Vagina (tissue), 2 donors: ENCODE measurements at regions not wholly inside any gene's neighbourhood (a gene's known extent, or its start where the extent isn't known, plus 50 kb on each side); places are given as distances from the start of the nearest gene placed in this dataset.
A peak's percentile ranks its signal among the peaks of the same experiment; 100 is the strongest.

Experiments
- DNase-seq, 2 donors: peaks; one replicate each; pipeline ENCODE4 v3.0.0-alpha.2; 2017; ENCODE audit errors: extremely low spot score in 2 of 2
- H3K27ac ChIP-seq: fragments of 200-600 bp; sonication (generic); one replicate; pipeline ENCODE4 v1.5.1; 2019
- H3K27me3 ChIP-seq: fragments of 200-600 bp; sonication (generic); one replicate; pipeline ENCODE4 v1.5.1; 2019
- H3K36me3 ChIP-seq, 2 donors: fragments of 200-600 bp; sonication (generic); one replicate each; pipeline ENCODE4 v1.5.1; 2017 to 2019
- H3K4me1 ChIP-seq: fragments of 200-600 bp; sonication (generic); one replicate; pipeline ENCODE4 v1.5.1; 2019
- H3K4me3 ChIP-seq, 2 donors: fragments of 200-600 bp; sonication (generic); 1 replicate in 1 of 2; 2 replicates in 1 of 2; pipeline ENCODE4 v1.5.1; 2016 to 2019
- H3K9me3 ChIP-seq: fragments of 200-600 bp; sonication (generic); one replicate; pipeline ENCODE4 v1.5.1; 2019
- POLR2A ChIP-seq, 2 donors: fragments of 450-650 bp; IDR thresholded peaks; one replicate each; pipeline ENCODE4 v1.6.1; 2017; ENCODE audit warnings: antibody characterized with exemption in 2 of 2, mild to moderate bottlenecking in 2 of 2, moderate library complexity in 2 of 2
- POLR2AphosphoS5 ChIP-seq, 2 donors: sonication (generic); formaldehyde crosslinking; IDR thresholded peaks; one replicate each; pipeline ENCODE4 v1.9.0; 2017; ENCODE audit warnings: antibody characterized with exemption in 2 of 2, mild to moderate bottlenecking in 2 of 2, low read depth in 1 of 2; ENCODE audit not compliant: insufficient read depth in 1 of 2
- intact Hi-C: fragments of 100-400 bp; cut with DNase I; formaldehyde crosslinking; loops from one replicate; pipeline ENCODE4 v1.15.1; 2023
- TF ChIP-seq, protein P1 (sequence below), 3 experiments: fragments of 450-650 bp in 2 of 3; fragments of 200-600 bp in 1 of 3; sonication (generic) in 1 of 3; IDR thresholded peaks; one replicate each; pipeline ENCODE4 v1.5.1; 2017 to 2019; ENCODE audit warnings: antibody characterized with exemption in 3 of 3, mild to moderate bottlenecking in 2 of 3, moderate library complexity in 2 of 3

DNA sequence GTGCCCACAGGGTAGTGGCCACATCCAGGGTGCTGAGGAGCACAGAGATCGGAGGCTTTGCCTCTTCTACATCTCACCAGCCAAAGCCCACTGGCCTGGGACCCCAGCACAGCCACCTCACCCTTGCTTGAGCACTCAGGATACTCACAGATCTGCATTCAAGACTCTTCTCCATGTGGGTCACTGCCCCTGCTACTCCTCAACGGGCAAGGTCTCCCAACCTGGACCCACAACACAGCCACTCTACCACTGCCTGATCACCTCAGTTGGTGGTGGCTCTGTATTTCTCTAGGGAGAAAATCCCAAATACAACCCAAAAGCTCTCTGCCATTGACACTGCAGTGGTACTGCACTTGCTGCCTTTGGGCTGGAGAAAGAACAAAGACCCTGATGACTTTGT is 190.3 kb upstream of the KLHL4 start:
- Histone ChIP-seq H3K27ac (no peak overlapping the region), H3K36me3 (no peaks in the 10 kb centered on the region), H3K9me3 (no peaks in the 10 kb centered on the region), H3K27me3 (no peaks in the 10 kb centered on the region), H3K4me3 (no peak overlapping the region), H3K4me1 (no peaks in the 10 kb centered on the region)
- intact Hi-C loops = no loop called here
- no peak for DNase-seq
- TF ChIP-seq POLR2A (IDR thresholded peaks at IDR 0.05) = no peak
- TF ChIP-seq POLR2AphosphoS5 (IDR thresholded peaks at IDR 0.05; ENCODE audit: insufficient read depth in 1 of 2, low read depth in 1 of 2) = no peak
- TF ChIP-seq, protein P1, sequence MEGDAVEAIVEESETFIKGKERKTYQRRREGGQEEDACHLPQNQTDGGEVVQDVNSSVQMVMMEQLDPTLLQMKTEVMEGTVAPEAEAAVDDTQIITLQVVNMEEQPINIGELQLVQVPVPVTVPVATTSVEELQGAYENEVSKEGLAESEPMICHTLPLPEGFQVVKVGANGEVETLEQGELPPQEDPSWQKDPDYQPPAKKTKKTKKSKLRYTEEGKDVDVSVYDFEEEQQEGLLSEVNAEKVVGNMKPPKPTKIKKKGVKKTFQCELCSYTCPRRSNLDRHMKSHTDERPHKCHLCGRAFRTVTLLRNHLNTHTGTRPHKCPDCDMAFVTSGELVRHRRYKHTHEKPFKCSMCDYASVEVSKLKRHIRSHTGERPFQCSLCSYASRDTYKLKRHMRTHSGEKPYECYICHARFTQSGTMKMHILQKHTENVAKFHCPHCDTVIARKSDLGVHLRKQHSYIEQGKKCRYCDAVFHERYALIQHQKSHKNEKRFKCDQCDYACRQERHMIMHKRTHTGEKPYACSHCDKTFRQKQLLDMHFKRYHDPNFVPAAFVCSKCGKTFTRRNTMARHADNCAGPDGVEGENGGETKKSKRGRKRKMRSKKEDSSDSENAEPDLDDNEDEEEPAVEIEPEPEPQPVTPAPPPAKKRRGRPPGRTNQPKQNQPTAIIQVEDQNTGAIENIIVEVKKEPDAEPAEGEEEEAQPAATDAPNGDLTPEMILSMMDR (IDR thresholded peaks at IDR 0.05) = no peak

DNA sequence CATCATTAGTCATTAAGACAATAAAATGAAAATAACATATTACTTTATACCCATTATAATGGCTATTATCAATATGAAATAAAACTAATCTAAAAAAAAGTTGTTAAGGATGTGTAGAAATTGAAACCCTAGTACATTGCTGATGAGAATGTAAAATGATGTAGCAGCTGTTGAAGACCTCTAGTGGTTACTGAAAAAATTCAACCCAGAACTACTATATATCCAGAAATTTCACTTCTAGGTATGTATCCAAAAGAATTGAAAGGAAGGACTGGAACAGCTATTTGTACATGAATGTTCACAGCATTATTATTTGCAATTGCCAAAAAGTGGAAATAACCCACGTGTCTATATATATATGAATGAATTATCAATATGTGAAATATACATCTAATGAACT is 180.3 kb upstream of the KLHL4 start:
- no peaks in the 10 kb centered on the region for H3K4me1 ChIP-seq
- H3K36me3 ChIP-seq = no peaks in the 10 kb centered on the region
- DNase-seq = no peak
- H3K27me3 ChIP-seq = no peaks in the 10 kb centered on the region
- TF ChIP-seq POLR2AphosphoS5 (IDR thresholded peaks at IDR 0.05; ENCODE audit: insufficient read depth in 1 of 2, low read depth in 1 of 2) = no peak
- no peaks in the 10 kb centered on the region for H3K9me3 ChIP-seq
- H3K27ac ChIP-seq = no peak overlapping the region
- H3K4me3 ChIP-seq = no peak overlapping the region
- intact Hi-C loops = no loop called here

DNA sequence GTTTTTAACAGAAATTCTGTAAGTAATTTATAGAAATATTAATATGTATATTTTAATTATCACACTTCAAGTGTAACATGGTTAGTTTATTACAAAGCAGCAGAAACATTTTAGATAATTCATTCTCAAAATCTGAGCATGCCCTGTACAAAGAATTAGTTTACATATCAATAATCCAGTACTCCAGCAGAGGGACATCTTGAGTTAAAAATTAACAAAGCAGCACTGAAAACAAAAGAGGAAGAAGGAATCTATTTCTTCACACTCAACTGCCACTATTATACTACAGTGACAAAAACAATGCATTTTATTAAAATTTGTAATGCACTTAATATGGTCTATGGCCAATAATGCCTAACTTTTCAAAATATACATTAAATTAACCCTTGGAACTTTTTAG is 179.1 kb upstream of the KLHL4 start:
- no peaks in the 10 kb centered on the region for H3K36me3 ChIP-seq
- H3K27me3 ChIP-seq = no peaks in the 10 kb centered on the region
- H3K9me3 ChIP-seq = no peaks in the 10 kb centered on the region
- H3K4me1 ChIP-seq = no peaks in the 10 kb centered on the region
- H3K4me3 ChIP-seq = no peak overlapping the region
- H3K27ac ChIP-seq = no peak overlapping the region
- intact Hi-C loops = no loop called here
- no peak for TF ChIP-seq POLR2AphosphoS5 (IDR thresholded peaks at IDR 0.05; ENCODE audit: insufficient read depth in 1 of 2, low read depth in 1 of 2)
- TF ChIP-seq, protein P1 (IDR thresholded peaks at IDR 0.05) = peak in 1 of 3 experiments; percentile 21
- TF ChIP-seq POLR2A (IDR thresholded peaks at IDR 0.05) = no peak
- DNase-seq = no peak

DNA sequence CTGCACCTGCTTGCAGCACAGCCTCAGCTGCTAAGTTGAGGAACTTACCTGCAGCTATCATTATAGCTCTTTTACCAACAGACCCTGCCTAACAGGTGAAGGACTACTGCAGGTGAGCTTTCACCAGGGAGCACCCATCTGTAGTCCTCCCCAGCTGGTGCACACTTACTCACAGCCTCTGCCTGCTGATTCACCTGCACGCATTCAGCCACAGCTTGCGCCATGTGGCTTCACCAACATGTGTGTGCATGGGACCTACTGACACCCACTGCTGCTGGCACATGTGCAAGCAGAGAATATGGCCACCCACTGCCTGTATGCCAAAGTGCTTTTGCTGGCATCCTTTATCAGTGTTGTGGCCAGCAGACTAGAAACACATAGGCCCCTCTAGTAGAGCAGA is 146.7 kb upstream of the KLHL4 start:
- Histone ChIP-seq H3K9me3 (no peaks in the 10 kb centered on the region), H3K27ac (no peak overlapping the region), H3K4me1 (no peaks in the 10 kb centered on the region), H3K27me3 (no peaks in the 10 kb centered on the region), H3K4me3 (no peak overlapping the region), H3K36me3 (no peaks in the 10 kb centered on the region)
- intact Hi-C loops = no loop called here
- DNase-seq = no peak
- TF ChIP-seq, protein P1 (IDR thresholded peaks at IDR 0.05) = no peak
- TF ChIP-seq POLR2A (IDR thresholded peaks at IDR 0.05) (no peak), POLR2AphosphoS5 (IDR thresholded peaks at IDR 0.05; ENCODE audit: insufficient read depth in 1 of 2, low read depth in 1 of 2) (no peak)

DNA sequence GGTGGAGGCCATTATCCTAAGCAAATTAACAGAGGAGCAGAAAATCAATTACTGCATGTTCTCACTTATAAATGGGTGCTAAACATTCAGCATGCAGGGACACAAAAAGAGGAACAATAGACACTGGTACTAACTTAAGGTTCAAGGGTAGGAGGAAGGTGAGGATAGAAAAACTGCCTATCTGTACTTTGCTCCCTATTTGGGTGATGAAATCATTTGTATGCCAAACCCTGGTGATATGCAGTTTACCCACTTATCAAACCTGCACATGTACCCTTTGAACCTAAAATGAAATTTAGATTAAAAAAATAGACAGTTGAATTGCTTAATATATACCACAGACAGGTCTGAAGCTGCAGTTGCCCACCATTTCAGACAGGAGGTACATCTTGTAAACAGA is 143.3 kb upstream of the KLHL4 start:
- Histone ChIP-seq H3K4me1 (no peaks in the 10 kb centered on the region), H3K27me3 (no peaks in the 10 kb centered on the region), H3K27ac (no peak overlapping the region), H3K36me3 (no peaks in the 10 kb centered on the region), H3K9me3 (no peaks in the 10 kb centered on the region), H3K4me3 (no peak overlapping the region)
- intact Hi-C loops = no loop called here
- DNase-seq = no peak
- TF ChIP-seq POLR2A (IDR thresholded peaks at IDR 0.05) (no peak), POLR2AphosphoS5 (IDR thresholded peaks at IDR 0.05; ENCODE audit: insufficient read depth in 1 of 2, low read depth in 1 of 2) (no peak)
- TF ChIP-seq, protein P1 (IDR thresholded peaks at IDR 0.05) = no peak

DNA sequence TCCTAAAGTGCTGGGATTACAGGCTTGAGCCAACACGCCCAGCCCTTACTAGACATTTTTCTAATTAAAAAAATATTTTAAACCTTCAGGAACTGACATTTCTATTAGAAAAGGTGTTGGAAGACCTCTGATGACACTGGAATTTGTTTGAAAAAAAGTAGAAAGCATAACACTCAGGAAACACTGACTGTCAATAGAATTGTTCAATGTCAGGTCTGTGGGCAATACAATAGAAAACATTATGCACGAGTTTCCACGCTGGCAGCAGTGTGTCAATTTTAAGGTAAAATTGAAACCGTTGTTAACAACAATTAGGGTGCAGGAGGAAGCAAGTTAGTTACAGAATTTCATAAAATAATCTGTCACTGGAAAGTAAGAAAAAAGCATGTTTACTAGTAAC is 140.7 kb upstream of the KLHL4 start:
- H3K4me1 ChIP-seq = no peaks in the 10 kb centered on the region
- no peak overlapping the region for H3K27ac ChIP-seq
- H3K36me3 ChIP-seq = no peaks in the 10 kb centered on the region
- no peaks in the 10 kb centered on the region for H3K9me3 ChIP-seq
- TF ChIP-seq POLR2A (IDR thresholded peaks at IDR 0.05) (no peak), POLR2AphosphoS5 (IDR thresholded peaks at IDR 0.05; ENCODE audit: insufficient read depth in 1 of 2, low read depth in 1 of 2) (no peak)
- TF ChIP-seq, protein P1 (IDR thresholded peaks at IDR 0.05) = no peak
- no peak overlapping the region for H3K4me3 ChIP-seq
- no peaks in the 10 kb centered on the region for H3K27me3 ChIP-seq
- intact Hi-C loops = no loop called here
- no peak for DNase-seq
